K562 (cell line): ENCODE measurements at regions not wholly inside any gene's neighbourhood (a gene's known extent, or its start where the extent isn't known, plus 50 kb on each side); places are given as distances from the start of the nearest gene placed in this dataset.

ENCODE experiments used
- ATAC-seq: fragments of 200-7000 bp; cut with Tn5 transposase; 3 replicates; pipeline ENCODE4 v1.9.1; 2020; ENCODE audit warnings: moderate library complexity
- BruUV-seq: library from RNA; stranded (reverse); fragments of 400-500 nt; replicated peaks from 2 replicates; lab custom pipeline; 2021; lab: Mats Ljungman, UMichigan
- CTCF ChIA-PET: fragments of 300-600 bp; formaldehyde crosslinking; extraction: SDS; loops from one replicate; lab custom pipeline; 2021; ENCODE audit warnings: low intra/inter-chr PET ratio; lab: Yijun Ruan, JAX
- POLR2A ChIA-PET: fragments of 300-600, 350-650 bp; sonication (Branson Sonifier 250); formaldehyde crosslinking; extraction: SDS; loops from one replicate; lab custom pipeline; 2021; ENCODE audit warnings: antibody characterized with exemption, inconsistent platforms; lab: Yijun Ruan, JAX
- DNase-seq, 4 experiments: peaks; one replicate each; pipeline versions ENCODE4 v3.0.0 to v3.0.0-alpha.2; 2011 to 2018; ENCODE audit warnings: low spot score in 3 of 4, mixed read lengths in 3 of 4; ENCODE audit errors: extremely low read depth in 1 of 4
- FAIRE-seq: peaks from 2 replicates; lab custom pipeline; 2011; peaks lifted over from hg19 to GRCh38; lab: Jason Lieb, UNC
- H2AFZ ChIP-seq: 2 replicates; pipeline ENCODE4 v1.6.0; 2011; ENCODE audit warnings: low read depth, low read length, control low read depth, inconsistent platforms
- H3K27ac ChIP-seq: fragments of 200-600 bp; 3 replicates; pipeline ENCODE4 v1.8.0; 2011; ENCODE audit warnings: low read depth, mild to moderate bottlenecking, control low read depth, inconsistent platforms, low read length, moderate library complexity, mixed read lengths; ENCODE audit errors: extremely low read depth
- H3K27me3 ChIP-seq, 2 experiments: fragments of 300-600 bp in 1 of 2; 2 replicates in 1 of 2; 3 replicates in 1 of 2; pipeline versions ENCODE4 v1.6.0 to v1.8.0; 2011; ENCODE audit warnings: inconsistent platforms in 2 of 2, low read length in 2 of 2, mild to moderate bottlenecking in 1 of 2, mixed read lengths in 1 of 2, moderate library complexity in 1 of 2; ENCODE audit not compliant: control insufficient read depth in 2 of 2, insufficient read depth in 2 of 2
- H3K36me3 ChIP-seq: fragments of 300-600 bp; 3 replicates; pipeline ENCODE4 v1.8.0; 2011; ENCODE audit warnings: mild to moderate bottlenecking, low read length, inconsistent platforms; ENCODE audit not compliant: control insufficient read depth, insufficient read depth
- H3K4me1 ChIP-seq, 2 experiments: fragments of 200-600 bp in 1 of 2; replicated peaks in 1 of 2; 2 replicates in 1 of 2; 3 replicates in 1 of 2; pipeline versions ENCODE4 v1.5.1 to v1.8.0; 2011; ENCODE audit warnings: inconsistent platforms in 2 of 2, low read length in 2 of 2, mild to moderate bottlenecking in 1 of 2, mixed read lengths in 1 of 2, moderate library complexity in 1 of 2; ENCODE audit not compliant: control insufficient read depth in 2 of 2, insufficient read depth in 2 of 2
- H3K4me2 ChIP-seq: 2 replicates; pipeline ENCODE4 v1.6.1; 2011; ENCODE audit warnings: low read length, control low read depth, inconsistent platforms, mixed read lengths; ENCODE audit not compliant: insufficient read depth
- H3K4me3 ChIP-seq: fragments of 200-600 bp; sonication (generic), shearing (Covaris generic); 2 replicates; pipeline ENCODE4 v1.5.1; 2016; ENCODE audit warnings: control low read depth, inconsistent platforms
- H3K79me2 ChIP-seq: fragments of 200-600 bp; 3 replicates; pipeline ENCODE4 v1.8.0; 2011; ENCODE audit warnings: low read length, inconsistent platforms; ENCODE audit not compliant: control insufficient read depth, insufficient read depth
- H3K9ac ChIP-seq, 2 experiments: 2 replicates each; pipeline versions ENCODE4 v1.6.0 to v1.6.1; 2011; ENCODE audit warnings: low read depth in 2 of 2, low read length in 2 of 2, control low read depth in 1 of 2, inconsistent platforms in 1 of 2, mild to moderate bottlenecking in 1 of 2, mixed read lengths in 1 of 2; ENCODE audit not compliant: insufficient read depth in 1 of 2
- H3K9me1 ChIP-seq: one replicate; pipeline ENCODE4 v1.6.0; 2011; ENCODE audit warnings: inconsistent platforms, mild to moderate bottlenecking, low read length, moderate library complexity; ENCODE audit not compliant: control insufficient read depth, insufficient read depth
- H3K9me3 ChIP-seq: replicated peaks from 2 replicates; pipeline ENCODE4 v1.5.1; 2011; ENCODE audit warnings: low read depth, low read length, inconsistent platforms; ENCODE audit not compliant: control insufficient read depth, insufficient read depth
- H4K20me1 ChIP-seq: replicated peaks from 2 replicates; pipeline ENCODE4 v1.6.1; 2011; ENCODE audit warnings: low read length, inconsistent platforms, mixed read lengths; ENCODE audit not compliant: control insufficient read depth, insufficient read depth
- C11orf30 ChIP-seq: fragments of 450-650 bp; IDR thresholded peaks from 2 replicates; pipeline ENCODE4 v1.6.1; 2016; ENCODE audit warnings: low read depth, mild to moderate bottlenecking
- MAFG ChIP-seq: fragments of 450-650 bp; conservative IDR thresholded peaks from 2 replicates; pipeline ENCODE4 v1.6.1; 2016; ENCODE audit warnings: missing genetic modification characterization, missing compliant biosample characterization
- SIN3B ChIP-seq: fragments of 450-650 bp; IDR thresholded peaks from 2 replicates; pipeline ENCODE4 v1.6.1; 2017; ENCODE audit warnings: low read depth, mild to moderate bottlenecking, moderate library complexity
- SLC30A9 ChIP-seq: fragments of 250-450 bp; sonication (Bioruptor Pico); IDR thresholded peaks from 2 replicates; pipeline ENCODE4 v1.8.0; 2022; ENCODE audit warnings: mild to moderate bottlenecking, moderate library complexity
- SMARCC2 ChIP-seq: fragments of 450-650 bp; IDR thresholded peaks from 2 replicates; pipeline ENCODE4 v1.6.1; 2017; ENCODE audit warnings: antibody characterized with exemption, moderate library complexity, mild to moderate bottlenecking, low read depth
- TEAD2 ChIP-seq: fragments of 450-650 bp; IDR thresholded peaks from 2 replicates; pipeline ENCODE4 v1.6.1; 2016; ENCODE audit warnings: missing genetic modification characterization, control low read depth, missing compliant biosample characterization
- ZNF232 ChIP-seq: sonication (generic); formaldehyde crosslinking; IDR thresholded peaks from 2 replicates; pipeline ENCODE4 v1.8.0; 2022; ENCODE audit warnings: mild to moderate bottlenecking, missing genetic modification reagents
- ZNF274 ChIP-seq: IDR thresholded peaks from 2 replicates; pipeline ENCODE4 v1.6.1; 2011; ENCODE audit warnings: low read depth, mild to moderate bottlenecking, low read length, moderate library complexity, borderline replicate concordance
- ZNF316 ChIP-seq: fragments of 450-650 bp; IDR thresholded peaks from 2 replicates; pipeline ENCODE4 v1.6.1; 2016
- ZNF586 ChIP-seq: fragments of 450-650 bp; formaldehyde crosslinking; conservative IDR thresholded peaks from 2 replicates; pipeline ENCODE4 v1.4.0; 2020; ENCODE audit warnings: mild to moderate bottlenecking, moderate library complexity
- WGBS: fragments of 100-300 bp; shearing (Covaris generic); methylation state at CpG from one replicate; pipeline ENCODE4 v1.1.6; 2016; ENCODE audit warnings: low coverage, mixed read lengths; ENCODE audit not compliant: insufficient coverage; ENCODE audit errors: missing lambda C conversion rate; 5-methylcytosine and 5-hydroxymethylcytosine counted together
- in situ Hi-C: fragments of 300-500 bp; cut with MboI; formaldehyde crosslinking; loops from 4 replicates; pipeline ENCODE4 v1.15.0; 2018; ENCODE audit warnings: inconsistent platforms, mixed read lengths
- intact Hi-C: fragments of 100-400 bp; cut with micrococcal nuclease; formaldehyde crosslinking; loops from 2 replicates; pipeline ENCODE4 v1.14.2; 2022

DNA sequence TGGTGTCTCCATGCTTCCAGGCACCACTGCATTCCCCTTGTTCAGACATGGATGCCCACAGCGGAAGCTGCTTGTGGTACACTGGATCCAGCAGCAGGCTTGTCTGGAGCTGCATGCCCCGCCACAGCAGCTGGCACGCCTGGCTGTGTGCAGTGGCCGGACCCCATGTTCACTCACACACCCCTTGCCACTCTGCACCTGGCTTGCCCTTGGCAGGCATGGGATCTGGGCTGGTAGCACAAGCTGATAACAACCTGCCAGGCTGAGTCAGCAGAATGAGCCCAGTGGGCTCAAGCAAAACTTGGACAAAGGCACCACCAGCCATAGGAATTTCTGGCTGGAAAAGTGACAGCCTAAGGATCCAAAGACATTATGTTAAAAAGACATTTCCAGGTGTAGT is 91.8 kb upstream of the TMEM168 start:
- ChIA-PET POLR2A (interaction anchor here (0.6 to 1.1 kb wide), 3 partner anchors 8 to 432 kb away, joined by 3 read pairs; partner anchors contain the start of gene IFRD1), CTCF (no interaction called here)
- 43% methylated on average over 4 of the region's 4 CpGs for WGBS
- Histone ChIP-seq H3K9me3 (no peaks in the 10 kb centered on the region), H4K20me1 (no peaks in the 10 kb centered on the region), H2AFZ (no peak overlapping the region), H3K4me2 (no peak overlapping the region), H3K27me3 (peaks cover 0 to 10% of the 10 kb centered on the region in 2 experiments; a peak in 1 of 5 replicates), H3K79me2 (no peaks in the 10 kb centered on the region), H3K27ac (no peak overlapping the region), H3K9me1 (no peaks in the 10 kb centered on the region), H3K4me3 (no peak overlapping the region), H3K36me3 (no peaks in the 10 kb centered on the region), H3K9ac (no peak overlapping the region), H3K4me1 (no peaks in the 10 kb centered on the region)
- ATAC-seq (no peak), FAIRE-seq (no peak), DNase-seq (no peak)
- intact Hi-C loops (no loop called here), in situ Hi-C loops (loop anchor here (25.0 kb wide), 1 partner anchor 1120 kb away; no protein-coding TSS in a partner anchor)
- BruUV-seq = no TSS peak
- TF ChIP-seq ZNF316 = peak; percentile 73
- no peak for TF ChIP-seq SIN3B
- TF ChIP-seq MAFG (tag) = peak; percentile 48; the same call in 1 of the 2 replicates
- TF ChIP-seq TEAD2 = no peak
- TF ChIP-seq ZNF274 = no peak
- TF ChIP-seq SMARCC2 = no peak
- TF ChIP-seq ZNF586 (CRISPR knock-in tag) = no peak
- TF ChIP-seq C11orf30 = peak; percentile 62
- TF ChIP-seq SLC30A9 (CRISPR knock-in tag) = no peak
- TF ChIP-seq ZNF232 = no peak
